HCT116 (cell line): ENCODE measurements at regions not wholly inside any gene's neighbourhood (a gene's known extent, or its start where the extent isn't known, plus 50 kb on each side); places are given as distances from the start of the nearest gene placed in this dataset.

ENCODE experiments used
- ATAC-seq: fragments of 200-7000 bp; cut with Tn5 transposase; 2 replicates; pipeline ENCODE4 v1.9.1; 2020; ENCODE audit warnings: mild to moderate bottlenecking, moderate library complexity
- BruUV-seq: library from RNA; stranded (reverse); fragments of 400-500 nt; replicated peaks from 2 replicates; lab custom pipeline; 2021; lab: Mats Ljungman, UMichigan
- CTCF ChIA-PET: fragments of 300-600 bp; sonication (Branson Sonifier 250); formaldehyde crosslinking; loops from one replicate; lab custom pipeline; 2021; ENCODE audit warnings: antibody characterized with exemption; lab: Charles Lee
- POLR2A ChIA-PET: fragments of 300-600, 350-600 bp; sonication (Branson Sonifier 250); formaldehyde crosslinking; loops from one replicate; lab custom pipeline; 2021; ENCODE audit warnings: antibody characterized with exemption; lab: Charles Lee
- RAD21 ChIA-PET, 2 experiments: fragments of 300-600 bp; sonication (Branson Sonifier 250); formaldehyde crosslinking; loops; one replicate each; lab custom pipeline; 2023; ENCODE audit warnings: low total read pairs in 2 of 2; ENCODE audit not compliant: uncharacterized antibody in 2 of 2, unreplicated experiment in 2 of 2, low non-redundant PET in 1 of 2; lab: Charles Lee
- DNase-seq: peaks from one replicate; pipeline ENCODE4 v3.0.0-alpha.2; 2010; ENCODE audit warnings: low read depth, low spot score
- H2AFZ ChIP-seq: fragments of 200-600 bp; shearing (Covaris generic), sonication (generic); 2 replicates; pipeline ENCODE4 v1.6.1; 2017; ENCODE audit warnings: low read depth, mixed run types, mixed read lengths, antibody characterized with exemption, low read length; ENCODE audit not compliant: poor library complexity, severe bottlenecking
- H3K27ac ChIP-seq: 2 replicates; pipeline ENCODE4 v1.5.1; 2012; ENCODE audit warnings: low read depth, low read length
- H3K27me3 ChIP-seq: fragments of 200-600 bp; sonication (generic); 2 replicates; pipeline ENCODE4 v1.6.1; 2016; ENCODE audit warnings: mixed run types, low read length, mixed read lengths; ENCODE audit not compliant: insufficient read depth
- H3K36me3 ChIP-seq, 2 experiments: fragments of 200-500 bp in 1 of 2; fragments of 200-600 bp in 1 of 2; sonication (Bioruptor generic) in 1 of 2; sonication (generic) in 1 of 2; 2 replicates each; pipeline versions ENCODE4 v1.5.1 to v1.6.1; 2014 to 2016; ENCODE audit warnings: low read length in 2 of 2, inconsistent platforms in 1 of 2, mixed read lengths in 1 of 2, mixed run types in 1 of 2; ENCODE audit not compliant: insufficient read depth in 2 of 2, control insufficient read depth in 1 of 2
- H3K4me1 ChIP-seq, 2 experiments: fragments of 200-600 bp in 1 of 2; sonication (generic) in 1 of 2; 2 replicates each; pipeline versions ENCODE4 v1.5.1 to v1.6.1; 2012 to 2017; ENCODE audit warnings: low read length in 2 of 2, inconsistent platforms in 1 of 2, mild to moderate bottlenecking in 1 of 2, mixed read lengths in 1 of 2, mixed run types in 1 of 2, moderate library complexity in 1 of 2; ENCODE audit not compliant: insufficient read depth in 2 of 2, control insufficient read depth in 1 of 2
- H3K4me2 ChIP-seq: fragments of 200-600 bp; sonication (generic); 2 replicates; pipeline ENCODE4 v1.6.1; 2017; ENCODE audit warnings: mixed run types, low read length, mixed read lengths
- H3K4me3 ChIP-seq, 2 experiments: fragments of 200-600 bp in 1 of 2; sonication (generic) in 1 of 2; replicated peaks in 1 of 2; 2 replicates each; pipeline ENCODE4 v1.5.1; 2011 to 2016; ENCODE audit warnings: low read length in 2 of 2, control low read depth in 1 of 2, low read depth in 1 of 2, mild to moderate bottlenecking in 1 of 2, mixed read lengths in 1 of 2, mixed run types in 1 of 2
- H3K79me2 ChIP-seq: fragments of 200-600 bp; sonication (generic); 2 replicates; pipeline ENCODE4 v1.6.1; 2017; ENCODE audit warnings: mild to moderate bottlenecking, mixed run types, low read length, moderate library complexity, mixed read lengths; ENCODE audit not compliant: insufficient read depth
- H3K9ac ChIP-seq: fragments of 200-600 bp; sonication (generic); 2 replicates; pipeline ENCODE4 v1.6.1; 2016; ENCODE audit warnings: low read length, mixed read lengths
- H3K9me2 ChIP-seq: fragments of 200-600 bp; sonication (generic), shearing (Covaris generic); 2 replicates; pipeline ENCODE4 v1.6.1; 2017; ENCODE audit warnings: mixed run types, mild to moderate bottlenecking, moderate library complexity; ENCODE audit not compliant: insufficient read depth
- H3K9me3 ChIP-seq, 2 experiments: fragments of 200-500 bp in 1 of 2; fragments of 200-600 bp in 1 of 2; sonication (Bioruptor generic) in 1 of 2; sonication (generic) in 1 of 2; 2 replicates each; pipeline ENCODE4 v1.6.1; 2014 to 2017; ENCODE audit warnings: low read length in 2 of 2, mixed read lengths in 2 of 2, inconsistent platforms in 1 of 2, low read depth in 1 of 2, mild to moderate bottlenecking in 1 of 2, mixed run types in 1 of 2, moderate library complexity in 1 of 2; ENCODE audit not compliant: control insufficient read depth in 1 of 2, insufficient read depth in 1 of 2
- H4K20me1 ChIP-seq: fragments of 200-600 bp; sonication (generic), shearing (Covaris generic); 2 replicates; pipeline ENCODE4 v1.6.1; 2017; ENCODE audit warnings: mixed run types, mild to moderate bottlenecking, moderate library complexity; ENCODE audit not compliant: insufficient read depth
- EZH2 ChIP-seq: fragments of 200-600 bp; sonication (generic); IDR thresholded peaks from 2 replicates; pipeline ENCODE4 v1.6.1; 2017; ENCODE audit warnings: antibody characterized with exemption, mixed run types
- ZFX ChIP-seq: fragments of 450-650 bp; IDR thresholded peaks from 2 replicates; pipeline ENCODE4 v1.6.1; 2017
- intact Hi-C: fragments of 100-400 bp; cut with micrococcal nuclease; formaldehyde crosslinking; loops from 2 replicates; pipeline ENCODE4 v1.10.0; 2022
- TF ChIP-seq, protein P1 (sequence below): IDR thresholded peaks from 2 replicates; pipeline ENCODE4 v1.6.1; 2012; ENCODE audit warnings: low read depth
- TF ChIP-seq, protein P2 (sequence below): IDR thresholded peaks from 2 replicates; pipeline ENCODE4 v1.6.1; 2012

DNA sequence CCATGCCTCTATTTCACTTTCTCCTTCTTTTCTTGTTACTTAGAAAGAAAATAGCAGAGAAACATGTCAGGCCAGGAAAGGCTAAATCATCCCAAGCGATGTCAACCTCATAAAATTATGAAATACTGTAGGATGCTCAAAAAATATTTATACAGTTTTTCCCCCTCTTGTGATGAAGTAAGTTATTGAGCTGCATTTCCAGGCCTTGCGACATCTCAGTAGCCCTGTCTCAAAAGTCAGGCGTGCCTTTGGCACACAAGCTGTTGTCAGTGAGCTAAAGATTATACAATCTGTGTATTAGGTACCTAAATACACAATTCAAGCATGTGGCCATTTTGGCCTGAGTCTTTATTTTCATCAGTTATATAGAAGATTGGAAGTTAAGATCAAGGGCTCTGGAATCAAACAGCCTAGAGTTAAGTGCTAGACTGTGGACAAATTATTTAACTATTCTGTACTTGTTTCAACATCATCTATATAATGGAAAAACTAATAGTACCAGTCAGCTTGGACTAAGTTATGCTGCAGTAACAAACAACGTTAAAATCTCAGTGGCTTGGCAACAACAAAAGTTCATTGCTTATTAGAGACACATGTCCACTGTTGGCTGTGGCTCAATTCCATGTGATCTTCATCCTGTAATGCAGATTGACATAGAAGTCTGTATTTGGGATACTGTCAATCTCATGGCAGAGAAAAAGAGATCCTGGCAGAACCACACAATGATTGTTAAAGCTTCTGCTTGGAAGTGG lies 406.4 kb upstream of the PROK2 start (continued):
- TF ChIP-seq, protein P1, sequence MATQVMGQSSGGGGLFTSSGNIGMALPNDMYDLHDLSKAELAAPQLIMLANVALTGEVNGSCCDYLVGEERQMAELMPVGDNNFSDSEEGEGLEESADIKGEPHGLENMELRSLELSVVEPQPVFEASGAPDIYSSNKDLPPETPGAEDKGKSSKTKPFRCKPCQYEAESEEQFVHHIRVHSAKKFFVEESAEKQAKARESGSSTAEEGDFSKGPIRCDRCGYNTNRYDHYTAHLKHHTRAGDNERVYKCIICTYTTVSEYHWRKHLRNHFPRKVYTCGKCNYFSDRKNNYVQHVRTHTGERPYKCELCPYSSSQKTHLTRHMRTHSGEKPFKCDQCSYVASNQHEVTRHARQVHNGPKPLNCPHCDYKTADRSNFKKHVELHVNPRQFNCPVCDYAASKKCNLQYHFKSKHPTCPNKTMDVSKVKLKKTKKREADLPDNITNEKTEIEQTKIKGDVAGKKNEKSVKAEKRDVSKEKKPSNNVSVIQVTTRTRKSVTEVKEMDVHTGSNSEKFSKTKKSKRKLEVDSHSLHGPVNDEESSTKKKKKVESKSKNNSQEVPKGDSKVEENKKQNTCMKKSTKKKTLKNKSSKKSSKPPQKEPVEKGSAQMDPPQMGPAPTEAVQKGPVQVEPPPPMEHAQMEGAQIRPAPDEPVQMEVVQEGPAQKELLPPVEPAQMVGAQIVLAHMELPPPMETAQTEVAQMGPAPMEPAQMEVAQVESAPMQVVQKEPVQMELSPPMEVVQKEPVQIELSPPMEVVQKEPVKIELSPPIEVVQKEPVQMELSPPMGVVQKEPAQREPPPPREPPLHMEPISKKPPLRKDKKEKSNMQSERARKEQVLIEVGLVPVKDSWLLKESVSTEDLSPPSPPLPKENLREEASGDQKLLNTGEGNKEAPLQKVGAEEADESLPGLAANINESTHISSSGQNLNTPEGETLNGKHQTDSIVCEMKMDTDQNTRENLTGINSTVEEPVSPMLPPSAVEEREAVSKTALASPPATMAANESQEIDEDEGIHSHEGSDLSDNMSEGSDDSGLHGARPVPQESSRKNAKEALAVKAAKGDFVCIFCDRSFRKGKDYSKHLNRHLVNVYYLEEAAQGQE, result no peak
- no peak for TF ChIP-seq ZFX
- TF ChIP-seq, protein P2, sequence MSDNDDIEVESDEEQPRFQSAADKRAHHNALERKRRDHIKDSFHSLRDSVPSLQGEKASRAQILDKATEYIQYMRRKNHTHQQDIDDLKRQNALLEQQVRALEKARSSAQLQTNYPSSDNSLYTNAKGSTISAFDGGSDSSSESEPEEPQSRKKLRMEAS, result no peak

GRCh38 chr3:72190050-72190449 lies 405.1 kb upstream of the PROK2 start:
- RAD21 ChIA-PET, result no interaction called here
- Histone ChIP-seq H3K9ac (no peak overlapping the region), H3K4me2 (no peak overlapping the region), H3K27me3 (no peaks in the 10 kb centered on the region), H3K4me3 (no peak overlapping the region), H3K4me1 (peaks cover 0 to 3% of the 10 kb centered on the region in 2 experiments; a peak in 1 of 4 replicates), H2AFZ (no peak overlapping the region), H3K27ac (no peak overlapping the region), H3K36me3 (no peaks in the 10 kb centered on the region), H3K9me2 (no peaks in the 10 kb centered on the region), H4K20me1 (no peaks in the 10 kb centered on the region), H3K79me2 (no peaks in the 10 kb centered on the region), H3K9me3 (no peaks in the 10 kb centered on the region)
- no peak for ATAC-seq
- POLR2A ChIA-PET, result no interaction called here
- TF ChIP-seq, protein P1, result no peak
- no peak for TF ChIP-seq EZH2
- no TSS peak for BruUV-seq
- CTCF ChIA-PET, result no interaction called here
- intact Hi-C loops, result no loop called here
- DNase-seq, result no peak
